ENCODE measurements at regions not wholly inside any gene's neighbourhood (a gene's known extent, or its start where the extent isn't known, plus 50 kb on each side); places are given as distances from the start of the nearest gene placed in this dataset.

- Histone ChIP-seq H2AFZ (ENCODE audit: control insufficient read depth, low read length) (no peak overlapping the region), H3K9me1 (ENCODE audit: control insufficient read depth, extremely low read depth, insufficient read depth, low read length) (no peaks in the 10 kb centered on the region), H3K27me3 (ENCODE audit: control insufficient read depth, extremely low read depth, insufficient read depth, low read length) (no peaks in the 10 kb centered on the region), H3K79me2 (ENCODE audit: control insufficient read depth, insufficient read depth, low read length) (no peaks in the 10 kb centered on the region), H3K27ac (ENCODE audit: control insufficient read depth, insufficient read depth, low read length) (no peak overlapping the region), H3K9me3 (ENCODE audit: control insufficient read depth, low read depth, low read length) (peaks cover 6% of the 10 kb centered on the region), H3K4me2 (ENCODE audit: control insufficient read depth, extremely low read depth, insufficient read depth, low read depth, low read length) (no peak overlapping the region), H3K4me1 (ENCODE audit: control insufficient read depth, extremely low read depth, insufficient read depth, low read length) (no peaks in the 10 kb centered on the region), H4K20me1 (ENCODE audit: control insufficient read depth, extremely low read depth, insufficient read depth, low read length) (no peaks in the 10 kb centered on the region), H3K36me3 (ENCODE audit: control insufficient read depth in 2 of 2, extremely low read depth in 1 of 2, insufficient read depth in 2 of 2, low read length in 2 of 2) (no peaks in the 10 kb centered on the region), H3K4me3 (ENCODE audit: control insufficient read depth in 2 of 3, extremely low read depth in 1 of 3, insufficient read depth in 2 of 3, low read depth in 1 of 3, low read length in 3 of 3) (no peak overlapping the region), H3K9ac (ENCODE audit: control insufficient read depth, extremely low read depth, insufficient read depth, low read length) (no peak overlapping the region)
- no peak for TF ChIP-seq EZH2 (IDR thresholded peaks at IDR 0.05; ENCODE audit: low read length)
- TF ChIP-seq CTCF (optimal IDR thresholded peaks at IDR 0.05 in 1 of 3, IDR thresholded peaks at IDR 0.05 in 1 of 3, conservative IDR thresholded peaks at IDR 0.05 in 1 of 3; ENCODE audit: extremely low read depth in 1 of 3, insufficient read depth in 2 of 3, low read length in 3 of 3), result no peak
- dilution Hi-C loops (cut with MboI; ENCODE audit: extremely low pct_ligation_motif_present, low sequenced_read_pairs), result no loop called here
- DNase-seq (ENCODE audit: low read depth, low spot score) (no peak), FAIRE-seq (no peak)
Measured at GRCh38 chr20:30922129-30922528, 335.3 kb upstream of the DEFB115 start.

GRCh38 chr20:30937790-30938189 lies 319.7 kb upstream of the DEFB115 start:
- Histone ChIP-seq H3K9me3 (ENCODE audit: control insufficient read depth, low read depth, low read length) (no peaks in the 10 kb centered on the region), H3K4me1 (ENCODE audit: control insufficient read depth, extremely low read depth, insufficient read depth, low read length) (no peaks in the 10 kb centered on the region), H3K9me1 (ENCODE audit: control insufficient read depth, extremely low read depth, insufficient read depth, low read length) (no peaks in the 10 kb centered on the region), H3K27ac (ENCODE audit: control insufficient read depth, insufficient read depth, low read length) (no peak overlapping the region), H3K79me2 (ENCODE audit: control insufficient read depth, insufficient read depth, low read length) (no peaks in the 10 kb centered on the region), H4K20me1 (ENCODE audit: control insufficient read depth, extremely low read depth, insufficient read depth, low read length) (no peaks in the 10 kb centered on the region), H3K4me2 (ENCODE audit: control insufficient read depth, extremely low read depth, insufficient read depth, low read depth, low read length) (no peak overlapping the region), H2AFZ (ENCODE audit: control insufficient read depth, low read length) (no peak overlapping the region), H3K9ac (ENCODE audit: control insufficient read depth, extremely low read depth, insufficient read depth, low read length) (no peak overlapping the region), H3K4me3 (ENCODE audit: control insufficient read depth in 2 of 3, extremely low read depth in 1 of 3, insufficient read depth in 2 of 3, low read depth in 1 of 3, low read length in 3 of 3) (no peak overlapping the region), H3K36me3 (ENCODE audit: control insufficient read depth in 2 of 2, extremely low read depth in 1 of 2, insufficient read depth in 2 of 2, low read length in 2 of 2) (no peaks in the 10 kb centered on the region), H3K27me3 (ENCODE audit: control insufficient read depth, extremely low read depth, insufficient read depth, low read length) (no peaks in the 10 kb centered on the region)
- FAIRE-seq, result no peak
- dilution Hi-C loops (cut with MboI; ENCODE audit: extremely low pct_ligation_motif_present, low sequenced_read_pairs), result no loop called here
- DNase-seq (ENCODE audit: low read depth, low spot score), result no peak
- TF ChIP-seq EZH2 (IDR thresholded peaks at IDR 0.05; ENCODE audit: low read length), result no peak
- TF ChIP-seq CTCF (optimal IDR thresholded peaks at IDR 0.05 in 1 of 3, IDR thresholded peaks at IDR 0.05 in 1 of 3, conservative IDR thresholded peaks at IDR 0.05 in 1 of 3; ENCODE audit: extremely low read depth in 1 of 3, insufficient read depth in 2 of 3, low read length in 3 of 3), result no peak

All from keratinocyte (primary cell).